ENCODE measurements at regions not wholly inside any gene's neighbourhood (a gene's known extent, or its start where the extent isn't known, plus 50 kb on each side); places are given as distances from the start of the nearest gene placed in this dataset.

DNA sequence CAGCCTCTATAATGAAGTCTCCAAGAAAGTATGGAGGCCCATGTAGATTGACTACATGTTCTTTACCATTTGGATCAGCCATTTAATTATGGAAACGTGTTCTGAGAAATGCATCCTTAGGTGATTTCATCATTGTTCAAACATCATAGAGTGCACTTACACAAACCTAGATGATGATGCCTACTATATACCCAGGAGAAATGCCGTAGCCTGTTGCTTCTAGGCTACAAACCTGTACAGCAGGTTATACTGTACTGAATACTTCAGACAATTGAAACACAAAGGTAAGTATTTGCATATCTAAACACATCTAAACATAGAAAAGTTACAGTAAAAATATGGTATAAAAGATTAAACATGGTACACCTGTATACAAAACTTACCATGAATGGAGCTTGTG is 186.5 kb upstream of the FSTL5 start:
- DNase-seq (ENCODE audit: low read depth): no peak

DNA sequence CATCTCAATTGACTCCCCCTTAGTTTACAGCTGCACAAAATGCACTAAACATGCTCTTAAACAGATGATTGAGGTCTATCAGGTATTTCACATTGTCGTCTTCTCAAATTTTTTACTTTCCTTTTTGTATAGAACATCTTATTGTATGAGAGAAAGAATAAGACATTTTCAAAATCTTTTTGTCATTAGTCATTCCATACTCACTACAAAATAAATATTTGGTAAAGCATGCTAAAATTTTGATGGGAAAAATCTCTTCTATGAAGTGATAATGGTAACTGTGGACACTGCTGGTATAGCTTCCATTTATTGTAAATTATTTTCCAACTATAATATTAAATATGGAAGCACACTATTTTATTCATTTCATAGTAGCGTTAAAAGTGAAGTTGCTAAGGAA is 185.6 kb upstream of the FSTL5 start:
- no peak for DNase-seq (ENCODE audit: low read depth)

GRCh38 chr4:162347842-162348213 is 184.0 kb upstream of the FSTL5 start:
- DNase-seq (ENCODE audit: low read depth): no peak

- DNase-seq (ENCODE audit: low read depth): no peak
Measured at GRCh38 chr4:162347156-162347841, 183.5 kb upstream of the FSTL5 start.

DNA sequence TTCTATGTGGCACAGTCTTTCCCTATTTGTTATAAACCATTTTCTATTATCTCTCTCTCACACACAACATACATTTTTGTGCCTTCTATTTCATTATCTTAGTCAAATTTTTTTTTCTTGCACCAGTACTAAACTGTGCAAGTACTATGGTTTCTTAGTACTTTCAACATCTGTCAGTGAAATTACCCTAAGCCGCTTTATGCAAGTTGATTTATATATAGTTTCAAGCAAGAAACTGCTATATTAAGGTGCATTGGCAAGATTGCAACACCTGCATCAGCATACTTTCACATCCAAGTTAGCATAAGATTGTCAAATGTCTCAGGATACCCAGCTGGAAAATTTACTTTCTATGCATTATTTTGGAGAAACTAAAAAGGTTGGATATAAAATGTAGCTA is 180.2 kb upstream of the FSTL5 start:
- no peak for DNase-seq (ENCODE audit: low read depth)

- DNase-seq (ENCODE audit: low read depth): no peak
Measured at GRCh38 chr4:162341533-162341932, 177.7 kb upstream of the FSTL5 start.

DNA sequence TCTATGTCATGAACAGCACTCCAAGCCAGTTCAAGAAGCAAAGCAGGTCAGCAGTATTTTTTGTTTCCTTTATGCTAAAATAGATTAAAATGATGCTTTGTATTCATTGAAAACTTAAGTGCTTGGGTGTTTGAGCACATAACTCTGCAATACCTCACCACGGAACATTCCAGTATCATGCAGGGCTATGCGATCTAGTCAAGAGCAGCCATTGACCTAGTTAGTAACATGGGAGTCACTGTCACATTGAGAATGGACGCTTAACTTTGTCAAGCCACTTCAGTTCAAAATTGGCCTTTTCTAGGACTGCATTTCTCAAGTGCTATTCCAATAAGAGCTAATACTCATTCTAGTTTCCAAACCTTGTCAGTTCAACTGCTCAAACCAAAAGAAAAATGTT is 160.1 kb upstream of the FSTL5 start:
- DNase-seq (ENCODE audit: low read depth): no peak

DNA sequence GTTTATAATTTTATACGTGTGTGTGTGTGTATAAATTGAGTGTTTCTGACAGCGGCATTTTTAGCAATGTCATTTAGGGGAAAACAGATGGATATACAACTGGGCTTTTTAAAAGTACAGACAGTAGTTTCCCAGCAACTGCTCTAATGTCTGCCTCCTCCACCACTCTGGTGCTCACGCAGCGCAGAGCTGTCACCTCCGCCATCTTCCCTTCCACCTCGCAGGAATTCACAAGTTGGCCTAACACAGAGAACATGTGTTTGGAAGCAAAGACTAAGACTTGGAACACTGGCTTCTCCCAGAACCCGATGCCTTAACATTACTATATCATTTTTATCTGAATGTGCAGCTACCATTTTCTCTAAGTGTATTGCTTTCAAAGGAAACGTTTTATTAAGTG is 158.3 kb upstream of the FSTL5 start:
- DNase-seq (ENCODE audit: low read depth): no peak

DNA sequence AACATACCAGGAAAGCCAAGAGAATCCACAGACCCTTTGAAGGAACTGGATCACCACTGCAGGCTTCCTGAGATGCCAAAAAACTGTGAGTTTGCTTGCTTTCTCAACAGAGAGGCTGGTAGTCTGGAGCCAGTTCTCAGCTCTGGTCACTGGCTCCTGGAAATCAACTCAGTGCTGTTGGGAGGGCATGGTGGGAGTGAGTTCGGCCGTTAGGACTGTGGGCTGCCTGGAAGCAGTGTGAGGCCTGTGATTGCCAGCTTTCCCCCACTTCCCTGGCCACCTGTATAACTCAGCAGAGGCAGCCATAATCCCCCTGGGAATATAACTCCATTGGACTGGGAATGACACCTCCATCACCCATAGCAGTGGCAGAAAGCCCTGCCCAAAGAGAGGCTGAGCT is 122.0 kb upstream of the FSTL5 start:
- no peak for DNase-seq (ENCODE audit: low read depth)

DNA sequence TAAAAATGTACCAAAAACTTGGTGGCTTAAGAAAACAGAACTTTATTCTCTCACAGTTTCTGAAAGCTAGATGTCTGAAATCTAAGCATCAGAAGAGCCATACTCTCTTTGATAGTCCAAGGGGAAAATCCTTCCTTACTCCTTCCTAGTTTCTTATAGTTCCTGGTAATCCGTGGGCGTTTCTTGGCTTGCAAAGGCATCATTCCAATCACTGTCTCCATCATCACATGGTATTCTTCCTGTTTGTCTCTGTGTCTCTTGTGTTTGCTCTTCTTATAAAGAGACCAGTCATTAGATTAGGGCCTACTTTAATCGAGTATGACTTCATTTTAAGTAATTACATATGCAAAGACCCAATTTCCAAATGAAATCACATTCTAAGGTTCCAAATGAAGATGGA is 118.9 kb upstream of the FSTL5 start:
- DNase-seq (ENCODE audit: low read depth): no peak

GRCh38 chr4:162274354-162274753 is 110.6 kb upstream of the FSTL5 start:
- no peak for DNase-seq (ENCODE audit: low read depth)

- no peak for DNase-seq (ENCODE audit: low read depth)
Measured at GRCh38 chr4:162272215-162272614, 108.4 kb upstream of the FSTL5 start.

DNA sequence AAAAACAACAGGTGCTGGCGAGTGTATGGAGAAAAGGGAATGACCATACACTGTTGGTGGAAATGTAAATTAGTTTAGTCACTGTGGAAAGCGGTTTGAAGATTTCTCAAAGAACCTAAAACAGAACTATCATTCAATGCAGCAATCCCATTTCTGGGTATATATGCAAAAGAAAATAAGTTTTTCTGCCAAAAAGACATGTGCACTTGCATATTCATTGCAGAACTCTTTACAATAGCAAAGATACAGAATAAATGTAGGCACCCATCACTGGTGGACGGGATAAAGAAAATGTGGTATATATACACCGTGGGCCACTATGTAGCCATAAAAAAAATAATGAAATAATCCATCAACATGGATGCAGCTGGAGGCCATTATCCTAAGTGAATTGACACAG is 105.1 kb upstream of the FSTL5 start:
- DNase-seq (ENCODE audit: low read depth): no peak

DNA sequence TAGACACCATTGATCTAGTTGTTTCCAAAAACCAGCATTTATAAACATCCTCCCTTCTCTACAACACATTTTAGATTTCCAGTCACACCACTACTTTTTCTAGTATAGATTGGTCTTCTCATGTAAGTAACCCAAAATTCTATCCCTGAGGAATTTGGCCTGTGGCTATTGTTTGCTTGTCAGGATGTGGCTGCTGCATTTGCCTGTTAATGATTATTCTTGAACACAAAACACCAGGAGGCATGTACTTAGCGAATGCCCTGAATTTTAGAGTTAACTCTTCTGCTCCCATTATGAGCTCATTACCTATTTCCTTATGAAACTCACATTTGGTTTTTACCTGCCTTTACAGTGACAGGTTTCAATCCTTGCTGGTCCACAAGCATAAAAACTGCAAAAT is 102.0 kb upstream of the FSTL5 start:
- DNase-seq (ENCODE audit: low read depth): no peak

DNA sequence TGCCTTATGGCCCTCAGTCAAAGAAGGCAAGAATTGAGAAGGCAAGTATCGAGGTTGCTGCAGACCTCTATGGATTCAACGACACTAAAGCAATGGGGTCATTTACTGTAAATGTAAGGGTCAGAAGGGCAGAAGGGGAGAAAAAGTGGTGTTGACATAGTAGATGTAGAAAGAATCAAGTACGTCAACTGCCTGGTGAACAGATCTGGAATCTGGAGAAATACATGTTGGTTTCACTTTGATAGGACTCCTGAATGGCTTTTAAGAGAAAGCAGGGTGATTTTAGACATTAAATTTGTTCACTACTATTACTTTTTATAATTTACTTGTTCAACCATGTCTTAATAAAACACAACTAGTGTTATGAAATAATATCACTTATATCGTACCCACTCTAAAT is 81.3 kb upstream of the FSTL5 start:
- no peak for DNase-seq (ENCODE audit: low read depth)

DNA sequence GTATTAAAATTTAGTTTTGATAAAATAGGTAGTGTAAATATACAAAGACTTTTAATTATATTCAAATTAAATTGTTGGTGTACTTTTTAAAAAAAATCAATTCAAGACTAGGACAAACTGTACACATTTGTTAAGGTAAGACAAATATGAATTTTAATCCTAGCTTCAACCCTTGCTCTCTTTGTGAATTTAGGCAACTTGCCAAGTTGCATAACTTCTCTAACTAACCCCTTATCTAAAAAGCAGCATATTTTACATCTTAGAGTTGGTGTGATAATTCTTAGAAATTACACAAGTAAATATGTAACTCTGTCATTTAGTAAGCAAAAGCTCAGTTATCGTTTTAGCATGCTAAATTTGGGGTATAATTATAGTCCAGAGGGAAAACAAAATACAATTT is 78.1 kb upstream of the FSTL5 start:
- DNase-seq (ENCODE audit: low read depth): no peak

GRCh38 chr4:162239992-162240769 is 76.4 kb upstream of the FSTL5 start:
- DNase-seq (ENCODE audit: low read depth): no peak

GRCh38 chr4:162237676-162238075 is 73.9 kb upstream of the FSTL5 start:
- DNase-seq (ENCODE audit: low read depth): no peak

DNA sequence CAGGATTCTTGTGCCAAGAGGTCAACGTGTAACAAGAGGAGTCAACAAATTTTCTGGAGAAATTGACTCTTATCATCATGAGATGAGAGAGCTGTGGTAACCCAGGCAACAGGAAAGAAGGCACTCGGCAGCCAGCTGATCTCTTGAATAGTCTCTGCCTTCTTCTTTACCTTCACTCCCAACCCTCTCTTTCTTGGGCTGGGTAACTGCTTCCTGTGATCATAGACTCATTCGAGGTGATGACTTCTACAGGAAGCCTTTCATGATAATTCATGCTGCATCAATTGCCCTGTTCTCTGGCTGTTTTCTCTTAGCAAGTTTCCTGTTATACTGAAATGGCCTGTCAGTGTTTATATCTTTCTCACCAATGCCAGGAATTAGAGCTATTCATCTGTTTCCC is 70.8 kb upstream of the FSTL5 start:
- DNase-seq (ENCODE audit: low read depth): no peak

- DNase-seq (ENCODE audit: low read depth): no peak
Measured at GRCh38 chr4:162232349-162232748, 68.5 kb upstream of the FSTL5 start.

DNA sequence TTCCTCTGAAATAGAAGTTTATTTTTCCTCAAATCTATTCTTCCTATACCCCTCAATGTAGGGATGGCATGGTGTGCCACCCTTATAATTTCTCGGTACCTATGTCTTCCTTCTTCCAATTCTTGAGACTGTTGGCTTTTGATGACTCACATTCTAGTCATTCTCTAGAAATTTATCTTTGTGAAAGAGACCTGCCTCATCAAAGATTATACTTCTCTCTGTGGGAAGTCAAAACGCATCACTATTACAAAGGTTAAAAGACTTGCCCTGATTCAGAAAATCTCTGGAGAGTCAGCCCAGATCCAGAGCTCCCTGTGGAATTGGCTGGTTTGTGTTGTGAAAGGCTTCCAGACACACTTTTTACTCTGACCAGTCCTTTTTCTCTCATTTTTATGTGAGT is 65.9 kb upstream of the FSTL5 start:
- no peak for DNase-seq (ENCODE audit: low read depth)

DNA sequence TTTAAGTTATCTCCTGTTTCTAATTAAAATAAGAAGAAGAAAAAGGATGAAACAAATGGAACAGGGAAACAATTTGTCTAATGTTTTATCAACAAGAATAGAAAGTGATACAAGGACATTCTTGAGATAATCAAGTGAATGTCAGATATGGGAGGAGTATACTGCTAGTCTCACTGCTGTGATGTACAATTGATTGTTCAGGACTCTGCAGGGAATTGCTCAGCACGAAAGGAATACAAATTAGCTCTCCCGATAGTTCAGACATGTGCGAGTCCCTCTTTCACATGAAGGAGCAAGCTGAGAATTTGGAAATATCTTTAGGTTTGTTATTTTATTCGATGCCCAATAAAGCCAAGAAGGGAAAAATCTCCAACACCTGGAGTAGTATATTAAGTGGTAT is 57.3 kb upstream of the FSTL5 start:
- no peak for DNase-seq (ENCODE audit: low read depth)
